HFF-Myc (cell line): ENCODE measurements at regions not wholly inside any gene's neighbourhood (a gene's known extent, or its start where the extent isn't known, plus 50 kb on each side); places are given as distances from the start of the nearest gene placed in this dataset.

ENCODE experiments used
- DNase-seq: peaks from one replicate; pipeline ENCODE4 v3.0.0-alpha.2; 2011; ENCODE audit warnings: low read depth; ENCODE audit errors: extremely low read depth
- H3K4me3 ChIP-seq: replicated peaks from 2 replicates; pipeline ENCODE4 v1.5.1; 2011; ENCODE audit warnings: low read depth, mild to moderate bottlenecking, control low read depth, low read length
- CTCF ChIP-seq: IDR thresholded peaks from 2 replicates; pipeline ENCODE4 v1.5.1; 2012; ENCODE audit warnings: mild to moderate bottlenecking, low read depth, low read length, control low read depth; ENCODE audit errors: missing control alignments

DNA sequence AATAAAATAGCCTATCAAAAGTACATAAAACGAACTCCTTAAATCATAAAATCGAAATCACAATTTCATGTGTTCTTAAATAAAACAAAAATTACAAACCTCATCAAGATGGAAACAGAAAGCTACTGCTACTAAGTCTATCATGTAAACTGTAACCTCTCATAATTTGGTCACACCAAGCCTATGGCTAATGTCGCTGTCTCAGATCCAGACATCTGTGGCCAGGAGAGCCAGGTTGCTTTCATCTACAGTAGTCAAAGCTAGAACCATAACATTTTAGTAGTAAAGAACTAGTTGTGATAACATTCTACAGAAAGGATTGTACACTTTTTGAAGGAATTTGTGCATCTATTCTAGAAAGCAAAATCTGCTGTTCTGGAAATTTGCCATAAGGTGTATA lies 197.4 kb upstream of the MBNL1 start:
- DNase-seq = no peak
- no peak for TF ChIP-seq CTCF
- H3K4me3 ChIP-seq = no peak overlapping the region

DNA sequence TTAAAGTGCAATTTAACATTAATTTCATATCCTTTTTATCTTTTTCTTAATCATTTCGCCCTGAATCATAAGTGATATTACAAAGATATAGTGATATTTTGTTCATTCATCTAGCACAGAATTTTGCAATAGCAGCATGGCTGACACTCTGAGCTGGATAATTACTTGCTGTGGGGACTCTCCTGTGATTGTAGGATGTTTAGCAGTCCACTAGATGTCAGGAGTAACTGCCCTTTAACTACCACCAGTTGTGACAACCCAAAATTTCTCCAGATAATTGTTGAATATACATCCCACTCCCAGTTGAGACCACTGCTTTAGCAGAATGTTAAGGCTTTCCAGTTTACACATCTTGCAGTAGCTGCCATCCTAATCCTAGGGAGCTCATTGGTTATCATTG lies 196.8 kb upstream of the MBNL1 start:
- H3K4me3 ChIP-seq = no peak overlapping the region
- TF ChIP-seq CTCF = peak; percentile 38
- DNase-seq = no peak

- H3K4me3 ChIP-seq = no peak overlapping the region
- peak; percentile 6 for TF ChIP-seq CTCF
- DNase-seq = no peak
Observed at GRCh38 chr3:152073267-152073666, 195.5 kb upstream of the MBNL1 start.

DNA sequence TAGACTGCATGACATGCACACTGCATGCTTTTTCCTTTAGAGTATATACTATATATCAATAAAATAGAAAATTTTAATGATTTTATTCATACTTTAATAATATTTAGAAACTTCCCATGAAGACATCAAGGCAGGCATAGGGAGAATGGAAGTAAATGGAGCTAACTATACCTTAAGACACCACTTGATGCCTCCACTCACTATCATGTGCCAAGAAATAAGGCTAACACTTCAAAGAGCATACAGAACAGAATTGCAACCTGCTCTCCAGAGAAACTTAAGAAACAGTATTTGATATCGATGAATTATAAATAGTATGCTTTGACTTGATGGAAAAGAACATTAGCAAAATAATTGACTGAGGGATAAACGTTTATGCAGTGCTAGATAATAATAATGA lies 192.6 kb upstream of the MBNL1 start:
- no peak for TF ChIP-seq CTCF
- H3K4me3 ChIP-seq = no peak overlapping the region
- no peak for DNase-seq

GRCh38 chr3:152079980-152080379 lies 188.7 kb upstream of the MBNL1 start:
- no peak for TF ChIP-seq CTCF
- DNase-seq = no peak
- no peak overlapping the region for H3K4me3 ChIP-seq

DNA sequence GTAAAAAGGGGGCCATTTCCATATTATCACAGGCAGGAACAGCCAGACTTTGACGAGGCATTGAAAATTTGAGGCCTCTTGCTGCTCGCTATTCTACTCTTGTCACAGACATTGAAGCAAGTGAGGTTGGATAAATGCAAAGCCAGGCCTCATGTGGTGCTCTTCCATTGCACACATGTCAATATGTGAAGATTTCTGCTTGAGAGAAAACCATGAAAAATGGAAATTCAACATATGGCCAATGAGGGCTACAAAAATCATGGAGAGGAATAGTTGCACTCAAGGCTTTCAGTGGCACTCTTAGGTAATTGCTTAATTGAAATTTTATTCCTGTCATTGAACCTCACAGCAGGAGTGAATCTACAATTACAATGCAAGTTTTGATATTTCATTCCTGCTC lies 185.6 kb upstream of the MBNL1 start:
- no peak for DNase-seq
- no peak overlapping the region for H3K4me3 ChIP-seq
- no peak for TF ChIP-seq CTCF

GRCh38 chr3:152084441-152085158 lies 184.1 kb upstream of the MBNL1 start:
- no peak for DNase-seq
- no peak for TF ChIP-seq CTCF

More at GRCh38 chr3:152084441-152085158, 184.1 kb upstream of the MBNL1 start:
- no peak overlapping the region for H3K4me3 ChIP-seq
